Activated T-cell treated with anti-CD3 and anti-CD28 coated beads, Interleukin-2, amount 50 U/mL, for 24 hours (primary cell): ENCODE measurements at regions not wholly inside any gene's neighbourhood (a gene's known extent, or its start where the extent isn't known, plus 50 kb on each side); places are given as distances from the start of the nearest gene placed in this dataset.

ENCODE experiments used
- DNase-seq: peaks from one replicate; pipeline ENCODE4 v3.0.0-alpha.2; 2020
- H3K27ac Mint-ChIP-seq: 2 replicates; pipeline ENCODE4 v1.8.0; 2020; ENCODE audit warnings: mild to moderate bottlenecking, mixed read lengths
- H3K27me3 Mint-ChIP-seq: 2 replicates; pipeline ENCODE4 v1.8.0; 2020; ENCODE audit warnings: mixed read lengths
- H3K36me3 Mint-ChIP-seq: 2 replicates; pipeline ENCODE4 v1.8.0; 2020; ENCODE audit warnings: low read depth, mixed read lengths
- H3K4me1 Mint-ChIP-seq: 2 replicates; pipeline ENCODE4 v1.8.0; 2020; ENCODE audit warnings: low read depth, mixed read lengths
- H3K4me3 Mint-ChIP-seq: 2 replicates; pipeline ENCODE4 v1.8.0; 2020; ENCODE audit warnings: mild to moderate bottlenecking, moderate library complexity, mixed read lengths
- H3K9me3 Mint-ChIP-seq: 2 replicates; pipeline ENCODE4 v1.8.0; 2020; ENCODE audit warnings: mixed read lengths

- H3K4me1 Mint-ChIP-seq: no peaks in the 10 kb centered on the region
- H3K4me3 Mint-ChIP-seq: no peak overlapping the region
- no peaks in the 10 kb centered on the region for H3K36me3 Mint-ChIP-seq
- H3K27me3 Mint-ChIP-seq: no peaks in the 10 kb centered on the region
- H3K9me3 Mint-ChIP-seq: no peaks in the 10 kb centered on the region
- no peak overlapping the region for H3K27ac Mint-ChIP-seq
- DNase-seq: no peak
These were observed 514.9 kb upstream of the GOT2 start for GRCh38 chr16:59249011-59249410.

DNA sequence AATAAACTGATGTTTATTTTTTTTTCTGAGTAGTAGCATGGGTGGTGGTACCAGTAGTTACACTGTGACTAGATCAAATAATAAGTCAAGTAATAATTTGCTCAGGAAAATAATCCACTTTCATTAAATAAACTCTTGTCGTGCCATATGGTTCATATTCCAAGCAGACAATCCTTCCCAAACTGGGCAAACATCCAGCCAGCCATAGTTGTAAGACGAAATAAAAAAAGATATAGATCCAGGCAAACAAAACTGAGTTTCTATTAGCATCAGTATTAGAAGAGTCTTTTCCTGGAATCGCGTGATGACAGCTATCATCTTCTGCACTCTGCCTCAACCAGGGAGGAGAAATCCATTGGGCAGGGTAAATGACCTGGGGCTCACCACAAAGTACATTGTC, 508.4 kb upstream of the GOT2 start:
- no peak for DNase-seq
- Mint-ChIP-seq H3K4me3 (no peak overlapping the region), H3K4me1 (no peaks in the 10 kb centered on the region), H3K27ac (no peak overlapping the region), H3K9me3 (no peaks in the 10 kb centered on the region), H3K27me3 (no peaks in the 10 kb centered on the region), H3K36me3 (no peaks in the 10 kb centered on the region)

DNA sequence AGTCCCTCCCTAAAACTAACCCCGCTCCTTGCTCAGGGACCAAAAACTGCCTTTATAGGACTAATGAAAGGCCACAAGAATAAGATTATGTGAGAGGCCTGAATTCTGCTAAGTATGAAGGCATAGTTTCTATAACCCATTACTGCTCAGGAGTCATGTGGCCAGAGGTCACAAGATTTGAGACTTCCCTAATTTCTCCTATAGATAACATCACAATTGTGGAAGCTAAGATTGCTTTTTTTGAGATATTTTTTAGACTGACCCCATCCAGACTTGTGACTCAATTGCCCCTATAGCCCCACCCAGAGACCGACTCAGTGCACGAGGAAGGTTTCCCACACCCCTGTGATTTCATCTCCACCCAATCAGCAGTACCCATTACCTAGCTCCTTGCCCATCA, 504.1 kb upstream of the GOT2 start:
- Mint-ChIP-seq H3K27ac (no peak overlapping the region), H3K4me1 (no peaks in the 10 kb centered on the region), H3K27me3 (no peaks in the 10 kb centered on the region), H3K9me3 (no peaks in the 10 kb centered on the region), H3K36me3 (no peaks in the 10 kb centered on the region), H3K4me3 (no peak overlapping the region)
- no peak for DNase-seq

GRCh38 chr16:59236804-59237458, 502.8 kb upstream of the GOT2 start:
- H3K9me3 Mint-ChIP-seq: no peaks in the 10 kb centered on the region
- no peaks in the 10 kb centered on the region for H3K4me1 Mint-ChIP-seq
- H3K27ac Mint-ChIP-seq: no peak overlapping the region
- H3K27me3 Mint-ChIP-seq: no peaks in the 10 kb centered on the region
- H3K36me3 Mint-ChIP-seq: no peaks in the 10 kb centered on the region
- no peak for DNase-seq
- H3K4me3 Mint-ChIP-seq: no peak overlapping the region

DNA sequence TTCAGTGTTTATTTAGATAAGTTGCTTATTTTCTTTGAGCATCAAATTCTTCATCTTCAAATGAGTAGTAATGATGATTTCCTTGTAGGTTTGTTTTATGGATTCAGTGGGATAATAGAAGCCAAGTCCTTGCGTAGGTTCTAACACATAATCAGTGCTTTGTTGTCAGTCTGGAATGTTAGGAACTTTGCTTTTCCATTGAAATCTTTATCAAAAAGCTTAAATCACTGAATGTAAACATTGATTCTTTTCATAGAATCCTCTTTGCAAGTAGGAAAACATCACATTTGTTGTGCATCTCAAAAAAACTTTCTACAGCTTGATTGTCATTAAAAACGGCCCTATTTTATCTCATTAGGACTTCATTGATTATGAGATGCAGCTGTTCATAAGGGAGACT, 490.3 kb upstream of the GOT2 start:
- Mint-ChIP-seq H3K27me3 (no peaks in the 10 kb centered on the region), H3K9me3 (no peaks in the 10 kb centered on the region), H3K4me3 (no peak overlapping the region), H3K4me1 (peaks cover 1% of the 10 kb centered on the region), H3K27ac (no peak overlapping the region), H3K36me3 (no peaks in the 10 kb centered on the region)
- DNase-seq: no peak

DNA sequence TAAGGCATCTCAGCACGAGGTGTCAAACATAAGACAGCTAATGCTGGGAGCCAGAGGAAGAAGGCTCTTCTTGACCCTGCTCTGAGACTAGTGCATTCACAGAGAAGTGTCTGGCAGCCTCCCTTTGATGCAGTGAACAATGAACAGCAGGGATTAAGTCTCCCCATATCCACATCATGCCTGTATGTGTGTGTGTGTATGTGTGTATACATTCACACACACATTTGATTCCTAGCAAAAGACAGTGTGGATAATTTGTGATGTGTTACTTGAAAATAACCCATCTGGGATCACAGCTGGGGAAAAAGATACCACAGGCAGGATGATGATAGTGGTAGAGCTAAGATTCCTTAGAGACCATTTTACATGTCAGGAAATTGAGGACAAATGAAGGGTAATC, 485.9 kb upstream of the GOT2 start:
- DNase-seq: no peak
- H3K4me3 Mint-ChIP-seq: no peak overlapping the region
- H3K4me1 Mint-ChIP-seq: no peaks in the 10 kb centered on the region
- no peaks in the 10 kb centered on the region for H3K36me3 Mint-ChIP-seq
- H3K9me3 Mint-ChIP-seq: peaks cover 6% of the 10 kb centered on the region
- no peak overlapping the region for H3K27ac Mint-ChIP-seq
- H3K27me3 Mint-ChIP-seq: no peaks in the 10 kb centered on the region

DNA sequence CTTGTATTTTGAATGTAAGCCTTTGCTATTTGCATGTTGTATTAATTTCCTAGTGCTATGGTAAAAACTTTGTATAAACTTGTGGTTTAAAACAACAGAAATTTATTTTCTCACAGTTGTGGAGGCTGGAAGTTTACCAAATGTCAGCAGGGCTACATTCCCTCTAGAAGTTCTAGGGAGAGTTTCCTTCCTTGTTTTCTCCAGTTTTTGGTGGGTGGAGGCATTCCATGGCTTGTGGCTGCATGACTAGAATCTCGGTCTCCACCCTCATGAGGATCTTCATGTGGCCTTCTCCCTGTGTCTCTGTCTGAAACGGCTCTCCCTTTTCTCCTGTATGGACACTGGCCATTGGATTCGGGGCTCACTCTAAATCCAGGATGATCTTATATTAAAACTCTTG, 482.2 kb upstream of the GOT2 start:
- no peak overlapping the region for H3K4me3 Mint-ChIP-seq

GRCh38 chr16:59214455-59214854, 480.3 kb upstream of the GOT2 start:
- no peaks in the 10 kb centered on the region for H3K27me3 Mint-ChIP-seq
- peaks cover 6% of the 10 kb centered on the region for H3K9me3 Mint-ChIP-seq
- no peak overlapping the region for H3K4me3 Mint-ChIP-seq
- H3K4me1 Mint-ChIP-seq: peaks cover 4% of the 10 kb centered on the region
- no peak for DNase-seq
- H3K36me3 Mint-ChIP-seq: no peaks in the 10 kb centered on the region
- no peak overlapping the region for H3K27ac Mint-ChIP-seq

More for the DNA sequence above, 482.2 kb upstream of the GOT2 start:
- Mint-ChIP-seq H3K9me3 (peaks cover 6% of the 10 kb centered on the region), H3K27ac (no peak overlapping the region), H3K36me3 (no peaks in the 10 kb centered on the region), H3K4me1 (peaks cover 4% of the 10 kb centered on the region), H3K27me3 (no peaks in the 10 kb centered on the region)
- DNase-seq: no peak

DNA sequence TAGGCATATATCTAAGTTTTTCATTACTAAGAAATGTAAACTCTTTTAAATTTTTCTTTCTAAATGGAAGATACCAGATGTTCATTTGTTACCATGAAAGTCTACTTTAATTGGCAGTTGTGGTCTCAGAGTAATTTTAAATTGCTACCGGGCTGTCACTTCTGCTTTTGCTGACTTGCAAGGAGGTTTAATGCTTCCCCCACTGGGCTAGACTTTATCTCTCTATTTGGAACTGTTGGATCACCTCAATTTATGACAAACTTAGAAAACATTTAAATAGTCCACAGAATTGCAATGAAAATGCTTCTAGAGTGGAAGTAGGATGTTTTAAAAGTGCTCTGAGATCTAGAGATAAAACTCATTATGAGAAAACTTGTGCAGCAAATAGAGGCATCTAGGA, 479.8 kb upstream of the GOT2 start:
- no peak overlapping the region for H3K4me3 Mint-ChIP-seq
- no peak overlapping the region for H3K27ac Mint-ChIP-seq
- H3K27me3 Mint-ChIP-seq: no peaks in the 10 kb centered on the region
- no peak for DNase-seq
- H3K4me1 Mint-ChIP-seq: peaks cover 4% of the 10 kb centered on the region
- peaks cover 7% of the 10 kb centered on the region for H3K9me3 Mint-ChIP-seq
- no peaks in the 10 kb centered on the region for H3K36me3 Mint-ChIP-seq

GRCh38 chr16:59212492-59213024, 478.4 kb upstream of the GOT2 start:
- no peak for DNase-seq
- H3K36me3 Mint-ChIP-seq: no peaks in the 10 kb centered on the region
- H3K9me3 Mint-ChIP-seq: peaks cover 7% of the 10 kb centered on the region
- no peaks in the 10 kb centered on the region for H3K27me3 Mint-ChIP-seq
- no peak overlapping the region for H3K27ac Mint-ChIP-seq
- H3K4me1 Mint-ChIP-seq: peaks cover 4% of the 10 kb centered on the region
- H3K4me3 Mint-ChIP-seq: no peak overlapping the region

GRCh38 chr16:59210955-59211541, 476.9 kb upstream of the GOT2 start:
- Mint-ChIP-seq H3K4me1 (peaks cover 4% of the 10 kb centered on the region), H3K36me3 (no peaks in the 10 kb centered on the region), H3K27ac (no peak overlapping the region), H3K4me3 (no peak overlapping the region), H3K9me3 (peaks cover 2% of the 10 kb centered on the region), H3K27me3 (no peaks in the 10 kb centered on the region)
- no peak for DNase-seq

GRCh38 chr16:59205403-59205802, 471.3 kb upstream of the GOT2 start:
- Mint-ChIP-seq H3K27ac (no peak overlapping the region), H3K9me3 (peaks cover 2% of the 10 kb centered on the region), H3K4me3 (no peak overlapping the region), H3K36me3 (no peaks in the 10 kb centered on the region), H3K4me1 (no peaks in the 10 kb centered on the region), H3K27me3 (no peaks in the 10 kb centered on the region)
- no peak for DNase-seq

GRCh38 chr16:59204589-59204988, 470.5 kb upstream of the GOT2 start:
- H3K27ac Mint-ChIP-seq: no peak overlapping the region
- H3K36me3 Mint-ChIP-seq: no peaks in the 10 kb centered on the region
- peaks cover 2% of the 10 kb centered on the region for H3K9me3 Mint-ChIP-seq
- no peaks in the 10 kb centered on the region for H3K4me1 Mint-ChIP-seq
- no peak overlapping the region for H3K4me3 Mint-ChIP-seq
- DNase-seq: no peak
- no peaks in the 10 kb centered on the region for H3K27me3 Mint-ChIP-seq

GRCh38 chr16:59202233-59202862, 468.2 kb upstream of the GOT2 start:
- no peak overlapping the region for H3K4me3 Mint-ChIP-seq
- no peaks in the 10 kb centered on the region for H3K36me3 Mint-ChIP-seq
- H3K27ac Mint-ChIP-seq: no peak overlapping the region
- H3K9me3 Mint-ChIP-seq: no peaks in the 10 kb centered on the region
- no peaks in the 10 kb centered on the region for H3K4me1 Mint-ChIP-seq
- DNase-seq: no peak
- no peaks in the 10 kb centered on the region for H3K27me3 Mint-ChIP-seq

GRCh38 chr16:59201821-59202220, 467.7 kb upstream of the GOT2 start:
- H3K4me1 Mint-ChIP-seq: no peaks in the 10 kb centered on the region

More at GRCh38 chr16:59201821-59202220, 467.7 kb upstream of the GOT2 start:
- Mint-ChIP-seq H3K9me3 (no peaks in the 10 kb centered on the region), H3K36me3 (no peaks in the 10 kb centered on the region), H3K27me3 (no peaks in the 10 kb centered on the region), H3K4me3 (no peak overlapping the region), H3K27ac (no peak overlapping the region)
- no peak for DNase-seq
